H1 (cell line): ENCODE measurements at regions not wholly inside any gene's neighbourhood (a gene's known extent, or its start where the extent isn't known, plus 50 kb on each side); places are given as distances from the start of the nearest gene placed in this dataset.

Source experiments
- CTCF ChIA-PET: fragments of 300-600 bp; sonication (Branson Sonifier 250); formaldehyde crosslinking; loops from one replicate; lab custom pipeline; 2021; ENCODE audit not compliant: partially characterized antibody; lab: Charles Lee
- POLR2A ChIA-PET: fragments of 300-600 bp; sonication (Branson Sonifier 250); formaldehyde crosslinking; loops from one replicate; lab custom pipeline; 2021; ENCODE audit warnings: inconsistent platforms; ENCODE audit not compliant: partially characterized antibody; lab: Charles Lee
- DNase-seq, 2 experiments: peaks; one replicate each; pipeline versions ENCODE4 v3.0.0 to v3.0.0-alpha.2; 2010 to 2022; ENCODE audit warnings: low spot score in 2 of 2, low read depth in 1 of 2, mixed read lengths in 1 of 2
- FAIRE-seq: peaks from 2 replicates; lab custom pipeline; 2011; peaks lifted over from hg19 to GRCh38; lab: Jason Lieb, UNC
- H2AFZ ChIP-seq: 2 replicates; pipeline ENCODE4 v1.8.1; 2012; ENCODE audit warnings: low read length, inconsistent platforms
- H2AK5ac ChIP-seq: 2 replicates; pipeline ENCODE4 v1.6.1; 2013; ENCODE audit warnings: low read depth, low read length
- H2BK120ac ChIP-seq: replicated peaks from 2 replicates; pipeline ENCODE3; 2013; ENCODE audit warnings: low read depth, low read length, inconsistent platforms
- H2BK12ac ChIP-seq: 2 replicates; pipeline ENCODE4 v1.6.1; 2013; ENCODE audit warnings: low read depth, low read length
- H2BK15ac ChIP-seq: 2 replicates; pipeline ENCODE4 v1.6.1; 2013; ENCODE audit warnings: low read length
- H2BK20ac ChIP-seq: 2 replicates; pipeline ENCODE4 v1.6.1; 2013; ENCODE audit warnings: low read length
- H2BK5ac ChIP-seq: 2 replicates; pipeline ENCODE4 v1.6.1; 2013; ENCODE audit warnings: low read depth, low read length
- H3K14ac ChIP-seq: 2 replicates; pipeline ENCODE4 v1.6.1; 2013; ENCODE audit warnings: inconsistent platforms; ENCODE audit not compliant: insufficient read length
- H3K18ac ChIP-seq: 2 replicates; pipeline ENCODE4 v1.6.1; 2013; ENCODE audit warnings: low read length; ENCODE audit errors: extremely low read depth
- H3K23ac ChIP-seq: 2 replicates; pipeline ENCODE4 v1.6.1; 2013; ENCODE audit warnings: inconsistent platforms; ENCODE audit not compliant: insufficient read length
- H3K23me2 ChIP-seq: 2 replicates; pipeline ENCODE4 v1.6.1; 2013; ENCODE audit warnings: low read depth, low read length
- H3K27ac ChIP-seq: 2 replicates; pipeline ENCODE4 v1.6.1; 2011; ENCODE audit warnings: low read depth, low read length, inconsistent platforms
- H3K27me3 ChIP-seq, 4 experiments: replicated peaks in 1 of 4; 1 replicate in 1 of 4; 2 replicates in 3 of 4; pipeline versions ENCODE4 v1.6.1 to v1.8.1; 2011 to 2013; ENCODE audit warnings: low read length in 3 of 4, mild to moderate bottlenecking in 3 of 4, inconsistent platforms in 2 of 4, mixed read lengths in 2 of 4, moderate library complexity in 1 of 4; ENCODE audit not compliant: control insufficient read depth in 3 of 4, insufficient read depth in 3 of 4; ENCODE audit errors: extremely low read depth in 1 of 4
- H3K36me3 ChIP-seq, 4 experiments: 2 replicates each; pipeline versions ENCODE4 v1.6.1 to v1.8.1; 2011 to 2013; ENCODE audit warnings: mild to moderate bottlenecking in 4 of 4, low read length in 3 of 4, moderate library complexity in 2 of 4, control low read depth in 1 of 4, inconsistent platforms in 1 of 4; ENCODE audit not compliant: insufficient read depth in 4 of 4, control insufficient read depth in 2 of 4
- H3K4ac ChIP-seq: replicated peaks from 2 replicates; pipeline ENCODE3; 2013; ENCODE audit warnings: low read length, low read depth, mixed read lengths, inconsistent platforms; ENCODE audit not compliant: insufficient read length
- H3K4me1 ChIP-seq, 4 experiments: replicated peaks in 1 of 4; 1 replicate in 1 of 4; 2 replicates in 3 of 4; pipeline versions ENCODE4 v1.6.1 to v1.8.1; 2011 to 2013; ENCODE audit warnings: low read length in 3 of 4, inconsistent platforms in 2 of 4, mixed read lengths in 1 of 4; ENCODE audit not compliant: insufficient read depth in 4 of 4, control insufficient read depth in 3 of 4
- H3K4me2 ChIP-seq, 2 experiments: 2 replicates each; pipeline versions ENCODE4 v1.6.1 to v1.8.1; 2011 to 2013; ENCODE audit warnings: low read depth in 2 of 2, low read length in 2 of 2, control low read depth in 1 of 2, inconsistent platforms in 1 of 2, mild to moderate bottlenecking in 1 of 2; ENCODE audit not compliant: insufficient read depth in 1 of 2
- H3K4me3 ChIP-seq, 4 experiments: fragments of 200-600, 300-600 bp in 1 of 4; sonication (generic), shearing (Covaris generic), sonication (Bioruptor Twin) in 1 of 4; 2 replicates each; pipeline versions ENCODE4 v1.5.1 to v1.8.1; 2011 to 2016; ENCODE audit warnings: low read length in 4 of 4, low read depth in 3 of 4, control low read depth in 2 of 4, inconsistent platforms in 2 of 4, mild to moderate bottlenecking in 2 of 4, mixed read lengths in 1 of 4, moderate library complexity in 1 of 4; ENCODE audit not compliant: insufficient read depth in 2 of 4; ENCODE audit errors: extremely low read depth in 1 of 4
- H3K56ac ChIP-seq: replicated peaks from 2 replicates; pipeline ENCODE3; 2013; ENCODE audit warnings: low read depth, mild to moderate bottlenecking, mixed read lengths, low read length, inconsistent platforms; ENCODE audit not compliant: insufficient read length
- H3K79me1 ChIP-seq: 2 replicates; pipeline ENCODE4 v1.6.1; 2013; ENCODE audit warnings: low read depth, low read length, control low read depth
- H3K79me2 ChIP-seq, 2 experiments: 2 replicates each; pipeline versions ENCODE4 v1.6.1 to v1.8.1; 2012 to 2013; ENCODE audit warnings: low read length in 2 of 2, mild to moderate bottlenecking in 2 of 2, inconsistent platforms in 1 of 2; ENCODE audit not compliant: insufficient read depth in 2 of 2, control insufficient read depth in 1 of 2
- H3K9ac ChIP-seq, 4 experiments: replicated peaks in 1 of 4; 1 replicate in 1 of 4; 2 replicates in 3 of 4; pipeline versions ENCODE4 v1.6.1 to v1.8.1; 2011 to 2013; ENCODE audit warnings: low read depth in 3 of 4, low read length in 3 of 4, control low read depth in 2 of 4, mild to moderate bottlenecking in 2 of 4, moderate library complexity in 2 of 4, inconsistent platforms in 1 of 4; ENCODE audit errors: extremely low read depth in 1 of 4
- H3K9me3 ChIP-seq, 2 experiments: 2 replicates each; pipeline versions ENCODE4 v1.6.1 to v1.8.1; 2012 to 2013; ENCODE audit warnings: mild to moderate bottlenecking in 2 of 2, moderate library complexity in 2 of 2, control low read depth in 1 of 2, inconsistent platforms in 1 of 2, low read depth in 1 of 2, low read length in 1 of 2, mixed read lengths in 1 of 2; ENCODE audit not compliant: insufficient read depth in 2 of 2
- H4K20me1 ChIP-seq, 2 experiments: replicated peaks in 1 of 2; 2 replicates each; pipeline versions ENCODE3 to v1.8.1; 2011 to 2013; ENCODE audit warnings: inconsistent platforms in 2 of 2, low read length in 2 of 2, mild to moderate bottlenecking in 1 of 2; ENCODE audit not compliant: insufficient read depth in 2 of 2, control insufficient read depth in 1 of 2
- H4K5ac ChIP-seq: 2 replicates; pipeline ENCODE4 v1.6.1; 2013; ENCODE audit warnings: low read length, low read depth, mixed read lengths, inconsistent platforms; ENCODE audit not compliant: insufficient read length
- H4K8ac ChIP-seq: 2 replicates; pipeline ENCODE4 v1.8.0; 2013; ENCODE audit warnings: mild to moderate bottlenecking, moderate library complexity, low read length, inconsistent platforms; ENCODE audit not compliant: insufficient read depth; ENCODE audit errors: extremely low read depth
- H4K91ac ChIP-seq: replicated peaks from 2 replicates; pipeline ENCODE3; 2013; ENCODE audit warnings: low read length, mixed read lengths, inconsistent platforms; ENCODE audit not compliant: insufficient read length
- BRCA1 ChIP-seq: IDR thresholded peaks from 2 replicates; pipeline ENCODE4 v1.6.1; 2012; ENCODE audit warnings: low read depth, low read length, improper control_type of control experiment
- CBX5 ChIP-seq: fragments of 300-800, 300-1000 bp; sonication (generic); IDR thresholded peaks from 2 replicates; pipeline ENCODE4 v1.7.1; 2016; ENCODE audit warnings: antibody characterized with exemption, low read length, low read depth
- CHD2 ChIP-seq: IDR thresholded peaks from 2 replicates; pipeline ENCODE4 v1.6.1; 2012; ENCODE audit warnings: low read length, improper control_type of control experiment
- GTF2F1 ChIP-seq: IDR thresholded peaks from 2 replicates; pipeline ENCODE4 v1.6.1; 2012; ENCODE audit warnings: low read depth, low read length, improper control_type of control experiment, borderline replicate concordance
- HDAC6 ChIP-seq: IDR thresholded peaks from one replicate; pipeline ENCODE4 v1.7.1; 2012; ENCODE audit warnings: low read depth, mild to moderate bottlenecking, inconsistent platforms, low read length, moderate library complexity
- KDM4A ChIP-seq: IDR thresholded peaks from one replicate; pipeline ENCODE4 v1.7.1; 2012; ENCODE audit warnings: low read depth, mild to moderate bottlenecking, moderate library complexity, low read length, inconsistent platforms; ENCODE audit not compliant: severe bottlenecking
- POLR2AphosphoS5 ChIP-seq: IDR thresholded peaks from 2 replicates; pipeline ENCODE4 v1.6.1; 2011; ENCODE audit warnings: low read depth, low read length
- TAF1 ChIP-seq: IDR thresholded peaks from 2 replicates; pipeline ENCODE4 v1.6.1; 2011; ENCODE audit warnings: mild to moderate bottlenecking, low read depth, low read length
- WGBS, 2 experiments: shearing (Covaris generic) in 1 of 2; methylation state at CpG; one replicate each; pipeline versions ENCODE4 v1.1.6 to v1.1.7; 2013 to 2015; ENCODE audit warnings: low lambda C conversion rate in 2 of 2, mixed read lengths in 2 of 2, inconsistent platforms in 1 of 2, low coverage in 1 of 2, missing lambda C conversion rate in 1 of 2; ENCODE audit not compliant: insufficient replicate concordance in 2 of 2, insufficient coverage in 1 of 2, insufficient read length in 1 of 2; ENCODE audit errors: extremely low coverage in 1 of 2, missing lambda C conversion rate in 1 of 2; 5-methylcytosine and 5-hydroxymethylcytosine counted together

- H3K79me1 ChIP-seq = no peaks in the 10 kb centered on the region
- FAIRE-seq (no peak), DNase-seq (no peak)
- H2AFZ ChIP-seq = no peak overlapping the region
- H4K5ac ChIP-seq = no peak overlapping the region
- H2BK12ac ChIP-seq = no peak overlapping the region
- no peak overlapping the region for H3K56ac ChIP-seq
- H2BK120ac ChIP-seq = no peak overlapping the region
- H3K36me3 ChIP-seq = no peaks in the 10 kb centered on the region
- no peak overlapping the region for H4K91ac ChIP-seq
- WGBS, 2 experiments = 81% methylated on average over 1 of the region's 1 CpG; no CpG with 5 or more reads in 1 of the 2 experiments
- H3K23me2 ChIP-seq = no peaks in the 10 kb centered on the region
- peaks cover 0 to 5% (median 0%) of the 10 kb centered on the region in 4 experiments; a peak in 2 of 7 replicates for H3K4me1 ChIP-seq
- no peak overlapping the region for H3K9ac ChIP-seq
- H3K79me2 ChIP-seq = no peaks in the 10 kb centered on the region
- no peak overlapping the region for H3K27ac ChIP-seq
- H3K23ac ChIP-seq = no peak overlapping the region
- no peak overlapping the region for H3K4me2 ChIP-seq
- H2BK20ac ChIP-seq = no peak overlapping the region
- no peak overlapping the region for H2AK5ac ChIP-seq
- ChIA-PET POLR2A (interaction anchor here (0.5 kb wide), 1 partner anchor 38 kb away, joined by 4 read pairs; no protein-coding TSS in a partner anchor), CTCF (interaction anchor here (0.6 to 1.4 kb wide), 6 partner anchors 11 to 172 kb away, joined by 3 to 4 read pairs (median 3); no protein-coding TSS in a partner anchor)
- no peak overlapping the region for H2BK15ac ChIP-seq
- no peaks in the 10 kb centered on the region for H4K20me1 ChIP-seq
- no peak overlapping the region for H3K4ac ChIP-seq
- no peak overlapping the region for H3K18ac ChIP-seq
- no peak overlapping the region for H3K4me3 ChIP-seq
- H3K14ac ChIP-seq = no peak overlapping the region
- H2BK5ac ChIP-seq = no peak overlapping the region
- no peaks in the 10 kb centered on the region for H3K9me3 ChIP-seq
- H3K27me3 ChIP-seq = no peaks in the 10 kb centered on the region
- H4K8ac ChIP-seq = no peak overlapping the region
- no peak for TF ChIP-seq POLR2AphosphoS5
- TF ChIP-seq CBX5 = no peak
- no peak for TF ChIP-seq CHD2
- no peak for TF ChIP-seq HDAC6
- no peak for TF ChIP-seq KDM4A
- no peak for TF ChIP-seq TAF1
- no peak for TF ChIP-seq GTF2F1
- no peak for TF ChIP-seq BRCA1
These were observed 970.9 kb downstream of the EFNA5 start for GRCh38 chr5:106699796-106700195.
